ENCODE measurements at regions not wholly inside any gene's neighbourhood (a gene's known extent, or its start where the extent isn't known, plus 50 kb on each side); places are given as distances from the start of the nearest gene placed in this dataset.

DNA sequence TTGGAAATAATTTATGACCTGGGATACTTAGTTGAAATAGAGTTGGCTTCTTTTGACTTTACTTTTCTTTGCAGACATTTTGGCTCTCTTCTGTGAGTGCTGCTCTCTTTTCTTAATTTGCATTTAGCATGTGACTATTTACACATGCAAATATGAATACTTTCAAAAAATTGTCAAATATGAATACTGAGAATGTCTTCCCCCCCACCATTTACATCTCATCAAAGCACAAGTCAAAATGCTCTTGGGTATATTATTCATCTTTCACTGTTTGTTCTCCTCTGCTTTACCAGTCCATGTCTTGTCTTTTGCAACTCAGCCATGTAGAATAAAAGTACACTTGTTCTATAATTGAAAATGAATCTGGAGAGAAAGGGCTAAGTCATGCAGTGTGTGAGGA lies 126.5 kb downstream of the HHIPL2 start:
- peaks cover 0 to 4% (median under 1%) of the 10 kb centered on the region in 4 donors for H3K9me3 ChIP-seq (ENCODE audit: control insufficient read depth in 4 of 4, insufficient read depth in 3 of 4, low read length in 3 of 4)
- H3K9ac ChIP-seq (ENCODE audit: insufficient read depth in 1 of 2, low read length in 2 of 2) = no peak overlapping the region
- DNase-seq = no peak
- TF ChIP-seq, protein P1, sequence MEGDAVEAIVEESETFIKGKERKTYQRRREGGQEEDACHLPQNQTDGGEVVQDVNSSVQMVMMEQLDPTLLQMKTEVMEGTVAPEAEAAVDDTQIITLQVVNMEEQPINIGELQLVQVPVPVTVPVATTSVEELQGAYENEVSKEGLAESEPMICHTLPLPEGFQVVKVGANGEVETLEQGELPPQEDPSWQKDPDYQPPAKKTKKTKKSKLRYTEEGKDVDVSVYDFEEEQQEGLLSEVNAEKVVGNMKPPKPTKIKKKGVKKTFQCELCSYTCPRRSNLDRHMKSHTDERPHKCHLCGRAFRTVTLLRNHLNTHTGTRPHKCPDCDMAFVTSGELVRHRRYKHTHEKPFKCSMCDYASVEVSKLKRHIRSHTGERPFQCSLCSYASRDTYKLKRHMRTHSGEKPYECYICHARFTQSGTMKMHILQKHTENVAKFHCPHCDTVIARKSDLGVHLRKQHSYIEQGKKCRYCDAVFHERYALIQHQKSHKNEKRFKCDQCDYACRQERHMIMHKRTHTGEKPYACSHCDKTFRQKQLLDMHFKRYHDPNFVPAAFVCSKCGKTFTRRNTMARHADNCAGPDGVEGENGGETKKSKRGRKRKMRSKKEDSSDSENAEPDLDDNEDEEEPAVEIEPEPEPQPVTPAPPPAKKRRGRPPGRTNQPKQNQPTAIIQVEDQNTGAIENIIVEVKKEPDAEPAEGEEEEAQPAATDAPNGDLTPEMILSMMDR (IDR thresholded peaks at IDR 0.05; ENCODE audit: control extremely low read depth, extremely low read depth) = no peak
- H3K36me3 ChIP-seq (ENCODE audit: control insufficient read depth in 4 of 4, insufficient read depth in 4 of 4, low read length in 4 of 4) = no peaks in the 10 kb centered on the region
- no peak overlapping the region for H3K27ac ChIP-seq (ENCODE audit: low read depth in 1 of 2, low read length in 1 of 2)
- peaks cover 0 to 4% (median 2%) of the 10 kb centered on the region in 3 donors for H3K27me3 ChIP-seq (ENCODE audit: control insufficient read depth in 3 of 3, insufficient read depth in 3 of 3, low read length in 2 of 3)
- no peak for ATAC-seq (ENCODE audit: insufficient read depth, low FRiP score)
- H3K4me1 ChIP-seq (ENCODE audit: control insufficient read depth in 5 of 5, insufficient read depth in 5 of 5, low read length in 5 of 5) = no peaks in the 10 kb centered on the region
- no peak overlapping the region for H3K4me3 ChIP-seq

DNA sequence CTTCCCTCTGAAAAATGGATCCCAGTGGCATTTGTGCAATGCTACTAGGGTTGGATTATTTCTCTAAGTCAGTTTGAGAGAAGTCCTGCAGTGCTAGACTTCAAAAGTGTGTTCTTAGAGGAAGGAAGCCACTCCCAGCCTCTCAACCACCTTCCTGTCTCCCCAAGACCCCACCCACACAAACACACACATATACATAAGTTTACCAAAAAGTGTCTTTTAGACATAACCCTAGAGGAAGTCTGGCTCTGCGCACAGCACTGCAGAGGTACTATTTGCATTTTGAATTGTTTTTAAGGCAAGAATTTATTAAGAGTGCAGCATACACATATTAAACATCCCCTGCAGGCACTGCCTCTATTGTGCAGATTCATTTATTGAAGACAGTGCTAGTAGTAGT lies 127.3 kb downstream of the HHIPL2 start:
- 49 to 75% methylated on average over 1 of the region's 1 CpG for WGBS, 2 donors
- peaks cover 0 to 4% (median 0%) of the 10 kb centered on the region in 4 donors for H3K9me3 ChIP-seq (ENCODE audit: control insufficient read depth in 4 of 4, insufficient read depth in 3 of 4, low read length in 3 of 4)
- ATAC-seq (ENCODE audit: insufficient read depth, low FRiP score) = no peak
- DNase-seq = no peak
- no peaks in the 10 kb centered on the region for H3K4me1 ChIP-seq (ENCODE audit: control insufficient read depth in 5 of 5, insufficient read depth in 5 of 5, low read length in 5 of 5)
- no peak overlapping the region for H3K27ac ChIP-seq (ENCODE audit: low read depth in 1 of 2, low read length in 1 of 2)
- peaks cover 0 to 4% (median 2%) of the 10 kb centered on the region in 3 donors for H3K27me3 ChIP-seq (ENCODE audit: control insufficient read depth in 3 of 3, insufficient read depth in 3 of 3, low read length in 2 of 3)
- H3K9ac ChIP-seq (ENCODE audit: insufficient read depth in 1 of 2, low read length in 2 of 2) = no peak overlapping the region
- H3K4me3 ChIP-seq = no peak overlapping the region
- no peaks in the 10 kb centered on the region for H3K36me3 ChIP-seq (ENCODE audit: control insufficient read depth in 4 of 4, insufficient read depth in 4 of 4, low read length in 4 of 4)
- TF ChIP-seq, protein P1 (IDR thresholded peaks at IDR 0.05; ENCODE audit: control extremely low read depth, extremely low read depth) = no peak

DNA sequence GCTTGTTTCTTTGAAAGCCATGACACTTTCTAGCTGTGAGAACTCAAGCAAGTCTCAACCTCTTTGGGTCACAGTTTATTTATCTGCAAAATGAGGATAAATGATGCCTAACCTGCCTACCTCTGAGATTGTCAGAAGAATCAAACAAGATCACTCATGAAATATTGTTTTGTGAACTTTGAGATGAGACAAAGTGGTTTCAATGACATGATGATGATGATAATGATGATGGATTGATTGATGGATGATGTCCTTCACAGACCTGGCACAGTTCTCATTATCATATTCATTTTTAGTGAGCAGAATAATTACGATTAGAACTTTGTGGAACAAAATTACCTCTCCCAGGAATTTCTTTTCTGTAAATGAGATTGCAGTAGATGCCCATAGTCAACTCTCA lies 129.2 kb downstream of the HHIPL2 start:
- Histone ChIP-seq H3K9ac (ENCODE audit: insufficient read depth in 1 of 2, low read length in 2 of 2) (no peak overlapping the region), H3K4me3 (no peak overlapping the region), H3K4me1 (ENCODE audit: control insufficient read depth in 5 of 5, insufficient read depth in 5 of 5, low read length in 5 of 5) (no peaks in the 10 kb centered on the region), H3K27ac (ENCODE audit: low read depth in 1 of 2, low read length in 1 of 2) (no peak overlapping the region), H3K27me3 (ENCODE audit: control insufficient read depth in 3 of 3, insufficient read depth in 3 of 3, low read length in 2 of 3) (peaks cover 0 to 4% (median 0%) of the 10 kb centered on the region in 3 donors), H3K36me3 (ENCODE audit: control insufficient read depth in 4 of 4, insufficient read depth in 4 of 4, low read length in 4 of 4) (no peaks in the 10 kb centered on the region), H3K9me3 (ENCODE audit: control insufficient read depth in 4 of 4, insufficient read depth in 3 of 4, low read length in 3 of 4) (no peaks in the 10 kb centered on the region)
- 86 to 90% methylated on average over 1 of the region's 1 CpG for WGBS, 2 donors
- DNase-seq (no peak), ATAC-seq (ENCODE audit: insufficient read depth, low FRiP score) (no peak)
- TF ChIP-seq, protein P1 (IDR thresholded peaks at IDR 0.05; ENCODE audit: control extremely low read depth, extremely low read depth) = no peak

DNA sequence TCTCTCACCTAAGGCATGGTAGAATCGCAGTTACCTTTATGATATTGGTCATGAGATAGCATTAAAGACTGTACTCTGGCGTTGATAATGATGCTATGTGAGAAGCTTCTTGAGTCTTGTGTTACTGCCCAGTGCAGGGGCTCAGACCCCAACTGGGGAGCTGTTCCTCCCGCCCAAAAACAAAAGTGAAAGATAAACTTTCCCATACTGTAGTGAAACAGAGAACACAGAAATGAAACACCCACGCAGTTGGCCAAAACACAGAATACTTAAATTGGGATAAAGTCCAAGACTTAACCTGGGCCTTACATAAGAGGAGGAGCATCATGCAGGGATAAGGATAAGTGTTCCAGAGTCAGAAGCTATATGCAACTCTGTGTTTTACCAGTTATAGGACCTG lies 130.6 kb downstream of the HHIPL2 start:
- Histone ChIP-seq H3K27ac (ENCODE audit: low read depth in 1 of 2, low read length in 1 of 2) (no peak overlapping the region), H3K36me3 (ENCODE audit: control insufficient read depth in 4 of 4, insufficient read depth in 4 of 4, low read length in 4 of 4) (no peaks in the 10 kb centered on the region), H3K9me3 (ENCODE audit: control insufficient read depth in 4 of 4, insufficient read depth in 3 of 4, low read length in 3 of 4) (no peaks in the 10 kb centered on the region), H3K9ac (ENCODE audit: insufficient read depth in 1 of 2, low read length in 2 of 2) (no peak overlapping the region), H3K27me3 (ENCODE audit: control insufficient read depth in 3 of 3, insufficient read depth in 3 of 3, low read length in 2 of 3) (no peaks in the 10 kb centered on the region), H3K4me3 (no peak overlapping the region), H3K4me1 (ENCODE audit: control insufficient read depth in 5 of 5, insufficient read depth in 5 of 5, low read length in 5 of 5) (no peaks in the 10 kb centered on the region)
- WGBS, 2 donors = 86 to 93% methylated on average over 4 of the region's 4 CpGs
- DNase-seq (no peak), ATAC-seq (ENCODE audit: insufficient read depth, low FRiP score) (no peak)
- TF ChIP-seq, protein P1 (IDR thresholded peaks at IDR 0.05; ENCODE audit: control extremely low read depth, extremely low read depth) = no peak

Data from lung (tissue), 11 donors.